ENCODE measurements at regions not wholly inside any gene's neighbourhood (a gene's known extent, or its start where the extent isn't known, plus 50 kb on each side); places are given as distances from the start of the nearest gene placed in this dataset.

DNA sequence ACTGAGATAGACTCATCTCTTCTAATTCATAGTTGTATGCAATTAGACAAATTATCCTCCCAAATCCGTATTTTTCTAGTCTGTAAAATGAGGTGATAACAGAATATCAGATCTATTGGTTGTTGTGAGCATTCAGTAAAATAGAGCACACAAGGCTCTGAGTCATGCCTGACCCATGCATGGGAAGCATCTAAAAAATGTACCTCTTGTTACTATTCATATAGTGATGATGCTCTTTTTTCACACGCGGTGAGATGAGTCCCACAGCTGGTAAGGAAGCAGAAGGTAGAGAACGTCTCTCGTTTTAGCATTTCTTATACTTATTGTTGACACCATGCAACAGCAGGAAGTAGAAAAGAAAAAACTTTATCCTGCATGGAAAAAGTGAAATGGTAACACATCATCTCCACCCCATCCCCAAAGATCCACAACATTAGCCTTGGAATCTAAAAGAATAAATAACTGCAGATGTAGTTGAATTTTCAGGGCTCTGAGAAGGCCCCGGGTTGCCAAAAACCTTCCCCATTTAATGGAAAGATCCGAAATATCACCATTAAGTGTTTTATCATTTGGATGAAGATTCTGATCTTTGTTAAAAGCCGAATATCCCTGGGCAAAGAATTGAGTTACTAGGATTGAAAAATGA lies 215.6 kb downstream of the TMEM114 start:
- H3K36me3 Mint-ChIP-seq (ENCODE audit: low read depth, unreplicated experiment) = no peaks in the 10 kb centered on the region
- no peaks in the 10 kb centered on the region for H3K9me3 Mint-ChIP-seq (ENCODE audit: unreplicated experiment)
- no peak overlapping the region for H3K4me3 Mint-ChIP-seq (ENCODE audit: unreplicated experiment)
- no peak for DNase-seq (ENCODE audit: low spot score)
- peaks cover under 1% of the 10 kb centered on the region for H3K27me3 Mint-ChIP-seq (ENCODE audit: unreplicated experiment)
- no peak overlapping the region for H3K27ac Mint-ChIP-seq (ENCODE audit: unreplicated experiment)
- TF ChIP-seq, protein P1, sequence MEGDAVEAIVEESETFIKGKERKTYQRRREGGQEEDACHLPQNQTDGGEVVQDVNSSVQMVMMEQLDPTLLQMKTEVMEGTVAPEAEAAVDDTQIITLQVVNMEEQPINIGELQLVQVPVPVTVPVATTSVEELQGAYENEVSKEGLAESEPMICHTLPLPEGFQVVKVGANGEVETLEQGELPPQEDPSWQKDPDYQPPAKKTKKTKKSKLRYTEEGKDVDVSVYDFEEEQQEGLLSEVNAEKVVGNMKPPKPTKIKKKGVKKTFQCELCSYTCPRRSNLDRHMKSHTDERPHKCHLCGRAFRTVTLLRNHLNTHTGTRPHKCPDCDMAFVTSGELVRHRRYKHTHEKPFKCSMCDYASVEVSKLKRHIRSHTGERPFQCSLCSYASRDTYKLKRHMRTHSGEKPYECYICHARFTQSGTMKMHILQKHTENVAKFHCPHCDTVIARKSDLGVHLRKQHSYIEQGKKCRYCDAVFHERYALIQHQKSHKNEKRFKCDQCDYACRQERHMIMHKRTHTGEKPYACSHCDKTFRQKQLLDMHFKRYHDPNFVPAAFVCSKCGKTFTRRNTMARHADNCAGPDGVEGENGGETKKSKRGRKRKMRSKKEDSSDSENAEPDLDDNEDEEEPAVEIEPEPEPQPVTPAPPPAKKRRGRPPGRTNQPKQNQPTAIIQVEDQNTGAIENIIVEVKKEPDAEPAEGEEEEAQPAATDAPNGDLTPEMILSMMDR (IDR thresholded peaks at IDR 0.05; ENCODE audit: unreplicated experiment) = no peak
- H3K4me1 Mint-ChIP-seq (ENCODE audit: unreplicated experiment) = no peaks in the 10 kb centered on the region

DNA sequence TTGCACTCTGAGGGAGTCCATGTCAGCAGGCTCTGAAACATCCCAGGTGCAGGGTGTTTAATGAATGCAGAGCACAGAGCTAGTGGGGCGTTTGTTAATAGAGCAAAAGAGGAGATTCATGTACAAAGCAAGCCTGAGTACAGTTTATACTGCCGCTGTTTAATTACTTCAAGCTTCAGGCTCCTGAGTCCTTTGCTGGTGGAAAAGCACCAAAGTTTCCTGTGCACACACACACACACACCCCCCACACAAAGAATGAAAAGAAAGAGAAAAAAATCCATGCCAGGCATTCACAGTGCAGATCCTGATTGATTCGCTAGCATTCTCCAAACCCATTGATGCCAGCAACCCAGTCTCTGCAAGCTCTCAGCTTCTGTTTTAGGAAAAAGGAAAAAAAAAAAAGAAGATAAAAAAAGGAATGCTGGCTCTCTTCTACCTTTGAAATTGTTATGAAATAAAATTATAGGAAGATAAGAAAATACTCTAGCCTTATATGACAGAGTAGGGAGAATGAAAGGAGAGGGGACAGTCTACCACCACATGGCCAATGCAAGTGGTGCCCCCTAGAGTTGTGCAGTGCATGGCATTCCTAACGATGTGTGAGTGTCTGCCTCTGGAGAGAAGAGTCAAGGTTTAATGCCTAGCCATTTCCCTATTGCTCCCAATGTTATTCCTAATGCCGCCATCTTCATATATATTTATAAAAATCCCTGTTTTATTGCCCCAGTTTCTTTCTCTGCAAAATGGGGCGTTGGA lies 216.5 kb downstream of the TMEM114 start:
- Mint-ChIP-seq H3K4me3 (ENCODE audit: unreplicated experiment) (no peak overlapping the region), H3K4me1 (ENCODE audit: unreplicated experiment) (no peaks in the 10 kb centered on the region), H3K36me3 (ENCODE audit: low read depth, unreplicated experiment) (no peaks in the 10 kb centered on the region), H3K27ac (ENCODE audit: unreplicated experiment) (no peak overlapping the region), H3K9me3 (ENCODE audit: unreplicated experiment) (no peaks in the 10 kb centered on the region), H3K27me3 (ENCODE audit: unreplicated experiment) (peaks cover 1% of the 10 kb centered on the region)
- TF ChIP-seq, protein P1 (IDR thresholded peaks at IDR 0.05; ENCODE audit: unreplicated experiment) = no peak
- DNase-seq (ENCODE audit: low spot score) = no peak

DNA sequence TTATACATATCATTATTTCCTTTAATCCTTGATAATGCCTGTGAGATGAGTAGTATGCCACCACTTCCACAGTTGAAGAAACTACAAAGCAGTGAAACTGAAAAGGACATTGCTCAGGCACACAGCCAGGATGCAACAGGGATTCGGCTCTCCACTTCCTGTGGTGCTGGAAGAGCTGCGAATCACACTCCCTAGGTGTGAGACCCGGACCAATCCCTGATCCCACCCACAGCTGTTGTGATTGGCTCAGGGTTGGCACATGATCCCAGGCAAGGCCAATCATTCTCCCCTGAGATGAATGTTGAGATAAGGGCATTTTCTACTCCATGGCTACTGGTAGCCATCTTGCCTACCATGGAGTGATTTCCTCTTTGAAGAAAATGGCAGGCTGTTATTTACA lies 218.2 kb downstream of the TMEM114 start:
- Mint-ChIP-seq H3K9me3 (ENCODE audit: unreplicated experiment) (no peaks in the 10 kb centered on the region), H3K27me3 (ENCODE audit: unreplicated experiment) (peaks cover 1% of the 10 kb centered on the region), H3K27ac (ENCODE audit: unreplicated experiment) (no peak overlapping the region), H3K4me1 (ENCODE audit: unreplicated experiment) (no peaks in the 10 kb centered on the region), H3K36me3 (ENCODE audit: low read depth, unreplicated experiment) (no peaks in the 10 kb centered on the region), H3K4me3 (ENCODE audit: unreplicated experiment) (no peak overlapping the region)
- no peak for DNase-seq (ENCODE audit: low spot score)
- TF ChIP-seq, protein P1 (IDR thresholded peaks at IDR 0.05; ENCODE audit: unreplicated experiment) = no peak

DNA sequence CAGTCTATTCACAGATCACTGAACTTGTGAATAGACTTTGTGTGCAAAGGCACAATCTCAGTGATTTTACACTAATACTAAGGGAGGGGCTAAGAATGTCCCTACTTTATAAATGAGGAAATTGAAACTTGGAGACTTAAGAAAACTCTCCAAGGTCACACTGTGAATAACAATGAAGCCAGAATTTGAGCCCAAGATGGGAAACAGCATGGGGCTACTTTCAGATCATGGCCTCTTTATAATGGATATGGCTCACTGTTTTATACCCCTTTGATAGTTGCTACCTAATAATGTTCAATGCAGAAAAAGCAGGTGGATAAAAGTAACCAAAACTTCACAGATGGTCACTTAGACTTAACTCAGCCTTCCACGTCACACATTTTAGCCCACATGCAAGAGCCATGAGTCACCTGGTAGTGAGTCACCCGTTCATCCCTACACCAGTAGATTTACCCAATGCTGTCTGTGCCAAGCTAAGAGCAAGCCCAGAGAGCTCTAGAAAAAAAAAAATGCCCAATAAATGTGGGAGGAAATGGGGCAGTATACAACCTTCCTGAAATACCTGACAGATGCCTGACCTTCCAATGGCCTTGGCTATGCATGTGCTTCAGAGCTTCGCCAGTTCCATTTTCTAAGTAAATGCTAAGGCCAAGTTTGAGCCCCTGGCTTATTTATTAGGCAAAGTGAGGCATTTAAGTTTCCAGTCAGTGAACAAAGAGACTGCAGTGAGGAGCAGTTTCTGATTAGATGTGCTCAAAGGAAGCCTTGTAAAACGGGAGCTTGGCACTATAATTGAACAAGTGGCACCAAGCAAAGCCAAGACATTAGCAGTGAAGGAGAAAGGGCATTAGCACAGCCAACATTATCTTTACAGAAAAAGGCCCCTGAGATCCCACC lies 219.7 kb downstream of the TMEM114 start:
- peaks cover 1% of the 10 kb centered on the region for H3K27me3 Mint-ChIP-seq (ENCODE audit: unreplicated experiment)
- no peaks in the 10 kb centered on the region for H3K36me3 Mint-ChIP-seq (ENCODE audit: low read depth, unreplicated experiment)
- no peaks in the 10 kb centered on the region for H3K4me1 Mint-ChIP-seq (ENCODE audit: unreplicated experiment)
- no peaks in the 10 kb centered on the region for H3K9me3 Mint-ChIP-seq (ENCODE audit: unreplicated experiment)
- H3K4me3 Mint-ChIP-seq (ENCODE audit: unreplicated experiment) = no peak overlapping the region
- TF ChIP-seq, protein P1 (IDR thresholded peaks at IDR 0.05; ENCODE audit: unreplicated experiment) = no peak
- no peak for DNase-seq (ENCODE audit: low spot score)
- no peak overlapping the region for H3K27ac Mint-ChIP-seq (ENCODE audit: unreplicated experiment)

Measured in endothelial cell (in vitro differentiated cells).